MM.1S (cell line): ENCODE measurements at regions not wholly inside any gene's neighbourhood (a gene's known extent, or its start where the extent isn't known, plus 50 kb on each side); places are given as distances from the start of the nearest gene placed in this dataset.

Source experiments
- DNase-seq: peaks from one replicate; pipeline ENCODE4 v3.0.0-alpha.2; 2015
- H2AFZ ChIP-seq: fragments of 300-600 bp; sonication (generic); 2 replicates; pipeline ENCODE4 v1.6.0; 2016; ENCODE audit warnings: antibody characterized with exemption, low read length
- H3F3A ChIP-seq: fragments of 300-600 bp; sonication (generic); 2 replicates; pipeline ENCODE4 v1.6.1; 2016; ENCODE audit warnings: mild to moderate bottlenecking, antibody characterized with exemption, low read length, moderate library complexity, mixed read lengths; ENCODE audit not compliant: insufficient read depth
- H3K27ac ChIP-seq: fragments of 300-600 bp; sonication (generic); 2 replicates; pipeline ENCODE4 v1.5.1; 2016; ENCODE audit warnings: mild to moderate bottlenecking, low read length
- H3K27me3 ChIP-seq: fragments of 300-600 bp; sonication (generic); replicated peaks from 2 replicates; pipeline ENCODE4 v1.6.0; 2016; ENCODE audit warnings: low read length; ENCODE audit not compliant: insufficient read depth
- H3K36me3 ChIP-seq: fragments of 300-600 bp; sonication (generic); replicated peaks from 2 replicates; pipeline ENCODE4 v1.6.1; 2016; ENCODE audit warnings: mild to moderate bottlenecking, low read length, mixed read lengths; ENCODE audit not compliant: insufficient read depth
- H3K4me1 ChIP-seq: fragments of 300-600 bp; sonication (generic); 2 replicates; pipeline ENCODE4 v1.6.1; 2016; ENCODE audit warnings: low read length, mixed read lengths
- H3K4me2 ChIP-seq: fragments of 300-600 bp; sonication (generic); 2 replicates; pipeline ENCODE4 v1.6.0; 2016; ENCODE audit warnings: low read depth, low read length
- H3K4me3 ChIP-seq: fragments of 300-600 bp; sonication (generic); 2 replicates; pipeline ENCODE4 v1.5.1; 2016; ENCODE audit warnings: low read length, mixed read lengths
- H3K79me2 ChIP-seq: fragments of 300-600 bp; sonication (generic); 2 replicates; pipeline ENCODE4 v1.6.1; 2016; ENCODE audit warnings: mixed run types, low read length, mixed read lengths
- H3K9ac ChIP-seq: fragments of 300-600 bp; sonication (generic); 2 replicates; pipeline ENCODE4 v1.6.1; 2016; ENCODE audit warnings: low read length, mixed read lengths
- H3K9me2 ChIP-seq: fragments of 300-600 bp; sonication (generic); replicated peaks from 2 replicates; pipeline ENCODE4 v1.6.1; 2016; ENCODE audit warnings: mild to moderate bottlenecking, low read length, mixed read lengths; ENCODE audit not compliant: insufficient read depth
- H3K9me3 ChIP-seq: fragments of 300-600 bp; sonication (generic); replicated peaks from 2 replicates; pipeline ENCODE4 v1.6.1; 2016; ENCODE audit warnings: mild to moderate bottlenecking, low read length, mixed read lengths; ENCODE audit not compliant: insufficient read depth
- H4K20me1 ChIP-seq: fragments of 300-600 bp; sonication (generic); 2 replicates; pipeline ENCODE4 v1.6.1; 2016; ENCODE audit warnings: mild to moderate bottlenecking, low read length, moderate library complexity, mixed read lengths; ENCODE audit not compliant: insufficient read depth
- CTCF ChIP-seq: fragments of 300-600 bp; sonication (generic); IDR thresholded peaks from 2 replicates; pipeline ENCODE4 v1.5.1; 2016; ENCODE audit warnings: antibody characterized with exemption, low read length, mixed read lengths
- EZH2 ChIP-seq: fragments of 300-600 bp; sonication (generic); optimal IDR thresholded peaks from 2 replicates; pipeline ENCODE3; 2017; ENCODE audit warnings: low read depth, mild to moderate bottlenecking, antibody characterized with exemption, low read length, mixed read lengths
- EZH2phosphoT487 ChIP-seq: fragments of 300-600 bp; sonication (generic); IDR thresholded peaks from 2 replicates; pipeline ENCODE4 v1.6.1; 2018; ENCODE audit warnings: antibody characterized with exemption, low read length

DNA sequence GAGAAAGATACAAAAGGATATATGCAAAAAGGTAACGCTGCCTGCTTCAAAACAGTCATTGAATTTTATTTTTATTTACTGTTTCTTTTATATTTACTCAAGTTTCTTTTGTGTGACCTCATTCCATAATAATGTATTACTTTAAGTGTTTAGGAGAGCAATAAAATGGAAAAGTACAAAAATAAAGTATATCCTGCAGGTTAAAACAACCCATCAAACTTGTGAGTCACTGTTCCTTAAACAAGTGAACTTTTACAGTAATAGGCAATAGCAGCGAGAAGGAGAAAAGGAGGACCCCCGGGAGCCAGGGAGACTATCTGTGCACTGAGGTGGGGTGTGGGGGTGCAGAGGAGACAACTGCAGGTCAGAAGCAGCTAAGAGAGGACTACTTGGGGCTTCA lies 124.5 kb downstream of the EN1 start:
- no peaks in the 10 kb centered on the region for H3K79me2 ChIP-seq
- no peak overlapping the region for H3K4me3 ChIP-seq
- H3F3A ChIP-seq, result no peaks in the 10 kb centered on the region
- no peak overlapping the region for H3K4me2 ChIP-seq
- H3K4me1 ChIP-seq, result no peaks in the 10 kb centered on the region
- no peak for TF ChIP-seq EZH2phosphoT487
- TF ChIP-seq EZH2, result no peak
- no peak for TF ChIP-seq CTCF
- no peaks in the 10 kb centered on the region for H3K9me3 ChIP-seq
- no peak for DNase-seq
- no peaks in the 10 kb centered on the region for H3K9me2 ChIP-seq
- H3K36me3 ChIP-seq, result no peaks in the 10 kb centered on the region
- no peak overlapping the region for H3K9ac ChIP-seq
- H4K20me1 ChIP-seq, result no peaks in the 10 kb centered on the region
- no peak overlapping the region for H2AFZ ChIP-seq
- no peak overlapping the region for H3K27ac ChIP-seq
- no peaks in the 10 kb centered on the region for H3K27me3 ChIP-seq

DNA sequence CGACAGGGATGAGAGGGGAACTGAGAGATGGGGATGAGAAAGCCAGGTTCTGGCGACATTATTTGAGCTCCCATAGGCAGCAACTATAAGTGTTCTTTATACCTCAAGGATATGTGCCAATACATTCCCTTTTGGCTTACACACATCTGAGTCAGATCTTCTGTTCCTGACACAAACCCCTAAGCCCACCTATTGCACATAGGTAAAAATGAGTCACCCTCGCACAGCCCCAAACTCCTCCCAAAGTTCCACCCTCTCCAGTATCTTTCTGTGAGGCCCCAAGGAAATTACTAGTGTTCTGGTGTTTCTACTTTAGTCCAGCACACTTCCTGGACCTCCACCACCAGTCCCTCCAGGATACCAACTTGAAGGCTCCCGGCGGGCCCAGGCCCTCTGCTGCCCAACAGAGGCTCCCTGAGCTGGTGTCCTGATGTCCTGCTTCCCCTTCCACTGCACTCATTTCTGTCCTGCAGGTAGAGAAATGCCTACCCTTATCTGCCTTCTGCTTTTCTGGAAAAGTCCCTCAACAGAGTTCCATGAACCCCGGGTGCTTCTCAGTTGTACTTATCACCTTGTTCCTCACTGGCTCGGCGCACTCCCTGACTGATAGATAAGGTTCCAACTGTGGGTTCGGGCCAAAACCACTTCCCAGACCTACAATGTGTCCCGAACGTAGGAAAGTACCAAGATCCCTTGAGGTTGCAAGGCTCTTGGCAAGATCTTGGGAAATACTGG lies 125.5 kb downstream of the EN1 start:
- Histone ChIP-seq H3K4me2 (no peak overlapping the region), H3K79me2 (no peaks in the 10 kb centered on the region), H4K20me1 (no peaks in the 10 kb centered on the region), H3K4me1 (no peaks in the 10 kb centered on the region), H3K27ac (no peak overlapping the region), H3K9me2 (no peaks in the 10 kb centered on the region), H3F3A (no peaks in the 10 kb centered on the region), H3K27me3 (no peaks in the 10 kb centered on the region), H3K9me3 (no peaks in the 10 kb centered on the region), H2AFZ (no peak overlapping the region), H3K36me3 (no peaks in the 10 kb centered on the region), H3K4me3 (no peak overlapping the region), H3K9ac (no peak overlapping the region)
- no peak for DNase-seq
- no peak for TF ChIP-seq CTCF
- TF ChIP-seq EZH2phosphoT487, result no peak
- TF ChIP-seq EZH2, result no peak

DNA sequence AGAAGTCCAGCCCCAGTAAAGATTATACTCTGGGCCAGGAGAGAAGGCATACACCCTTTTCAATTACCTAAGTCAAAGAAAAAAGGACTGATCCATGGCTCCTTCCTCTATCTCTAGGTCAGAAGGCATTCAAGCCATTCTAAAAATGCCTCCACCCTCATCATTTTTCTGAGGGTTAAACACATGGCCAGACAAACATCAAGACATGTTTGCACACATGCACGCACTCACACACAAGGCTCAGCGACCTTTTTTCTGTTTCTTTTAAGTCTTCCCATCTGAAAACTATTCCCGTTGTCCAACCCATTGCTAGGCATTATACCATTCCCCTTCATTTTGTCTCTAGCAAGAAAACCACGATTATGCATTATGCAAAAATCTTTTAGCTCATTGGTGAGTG lies 126.6 kb downstream of the EN1 start:
- Histone ChIP-seq H3K27me3 (no peaks in the 10 kb centered on the region), H3F3A (no peaks in the 10 kb centered on the region), H3K4me3 (no peak overlapping the region), H3K9ac (no peak overlapping the region), H3K9me2 (no peaks in the 10 kb centered on the region), H3K9me3 (no peaks in the 10 kb centered on the region), H3K4me1 (no peaks in the 10 kb centered on the region), H3K36me3 (no peaks in the 10 kb centered on the region), H4K20me1 (no peaks in the 10 kb centered on the region), H3K79me2 (no peaks in the 10 kb centered on the region), H3K27ac (no peak overlapping the region), H2AFZ (no peak overlapping the region), H3K4me2 (no peak overlapping the region)
- DNase-seq, result no peak
- no peak for TF ChIP-seq EZH2
- no peak for TF ChIP-seq EZH2phosphoT487
- TF ChIP-seq CTCF, result no peak
